B cell (primary cell): ENCODE measurements at regions not wholly inside any gene's neighbourhood (a gene's known extent, or its start where the extent isn't known, plus 50 kb on each side); places are given as distances from the start of the nearest gene placed in this dataset.

ENCODE experiments used
- EZH2 ChIP-seq: IDR thresholded peaks from 2 replicates; pipeline ENCODE4 v1.6.1; 2012; ENCODE audit warnings: borderline replicate concordance, low read depth, mild to moderate bottlenecking, moderate library complexity, low read length; ENCODE audit not compliant: insufficient read depth, poor library complexity, severe bottlenecking
- TF ChIP-seq, protein P1 (sequence below): fragments of 200-600 bp; IDR thresholded peaks from one replicate; pipeline ENCODE4 v1.8.0; 2022; ENCODE audit warnings: antibody characterized with exemption, mild to moderate bottlenecking

DNA sequence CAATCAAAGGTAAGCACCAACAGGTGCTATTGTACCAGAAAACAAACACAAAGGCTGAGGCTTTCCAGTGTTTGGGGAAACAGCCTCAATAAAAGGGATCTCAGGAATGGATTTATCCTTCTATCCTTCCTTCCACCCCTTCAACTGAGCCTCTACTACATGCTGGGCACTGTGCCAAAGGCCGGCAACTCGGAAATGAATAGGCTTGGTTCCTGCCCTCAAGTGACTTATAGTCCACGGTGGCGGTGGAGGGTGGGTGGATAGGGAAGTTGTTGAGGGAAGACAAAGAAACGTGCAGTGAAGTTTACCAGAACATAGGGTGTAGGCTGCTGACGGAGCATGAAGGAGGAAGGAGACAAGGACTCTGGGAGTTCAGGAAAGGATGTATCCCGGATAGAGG is 73.4 kb upstream of the TAB2 start:
- TF ChIP-seq, protein P1, sequence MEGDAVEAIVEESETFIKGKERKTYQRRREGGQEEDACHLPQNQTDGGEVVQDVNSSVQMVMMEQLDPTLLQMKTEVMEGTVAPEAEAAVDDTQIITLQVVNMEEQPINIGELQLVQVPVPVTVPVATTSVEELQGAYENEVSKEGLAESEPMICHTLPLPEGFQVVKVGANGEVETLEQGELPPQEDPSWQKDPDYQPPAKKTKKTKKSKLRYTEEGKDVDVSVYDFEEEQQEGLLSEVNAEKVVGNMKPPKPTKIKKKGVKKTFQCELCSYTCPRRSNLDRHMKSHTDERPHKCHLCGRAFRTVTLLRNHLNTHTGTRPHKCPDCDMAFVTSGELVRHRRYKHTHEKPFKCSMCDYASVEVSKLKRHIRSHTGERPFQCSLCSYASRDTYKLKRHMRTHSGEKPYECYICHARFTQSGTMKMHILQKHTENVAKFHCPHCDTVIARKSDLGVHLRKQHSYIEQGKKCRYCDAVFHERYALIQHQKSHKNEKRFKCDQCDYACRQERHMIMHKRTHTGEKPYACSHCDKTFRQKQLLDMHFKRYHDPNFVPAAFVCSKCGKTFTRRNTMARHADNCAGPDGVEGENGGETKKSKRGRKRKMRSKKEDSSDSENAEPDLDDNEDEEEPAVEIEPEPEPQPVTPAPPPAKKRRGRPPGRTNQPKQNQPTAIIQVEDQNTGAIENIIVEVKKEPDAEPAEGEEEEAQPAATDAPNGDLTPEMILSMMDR = no peak
- no peak for TF ChIP-seq EZH2
